ENCODE measurements at regions not wholly inside any gene's neighbourhood (a gene's known extent, or its start where the extent isn't known, plus 50 kb on each side); places are given as distances from the start of the nearest gene placed in this dataset.

GRCh38 chr1:218699865-218700264 is 354.7 kb downstream of the TGFB2 start:
- TF ChIP-seq USF2 (IDR thresholded peaks at IDR 0.05; ENCODE audit: low read length) (no peak), CTCF (IDR thresholded peaks at IDR 0.05; ENCODE audit: control extremely low read depth in 1 of 3, insufficient read depth in 1 of 3, low read depth in 1 of 3, low read length in 3 of 3) (no peak)
